HG03460 (cell line): ENCODE measurements at regions not wholly inside any gene's neighbourhood (a gene's known extent, or its start where the extent isn't known, plus 50 kb on each side); places are given as distances from the start of the nearest gene placed in this dataset.

Experiments used
- ATAC-seq: cut with Tn5 transposase; IDR thresholded peaks from one replicate; pipeline ENCODE4 v1.9.1; 2021; ENCODE audit not compliant: unreplicated experiment

DNA sequence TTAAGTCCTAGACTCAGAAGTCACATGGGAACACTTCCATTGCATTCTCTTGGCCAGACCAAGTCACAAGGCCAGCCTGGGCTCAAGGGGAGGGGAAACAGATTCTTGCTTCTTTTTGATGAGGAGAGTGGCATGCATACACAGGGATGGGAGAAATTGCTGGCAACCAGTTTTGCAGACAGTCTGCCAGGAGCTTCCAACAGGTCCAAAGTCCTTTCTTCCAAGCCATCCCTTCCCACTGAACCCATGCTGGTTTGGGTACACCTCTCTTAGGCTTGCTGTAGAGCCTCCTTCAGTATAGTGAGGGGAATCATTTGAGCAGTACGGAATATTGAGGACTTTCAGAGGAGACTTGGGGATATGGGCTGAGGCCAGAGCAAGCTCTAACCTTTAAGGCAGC lies 267.8 kb downstream of the BCOR start:
- ATAC-seq, result no peak

GRCh38 chrX:39830414-39830813 lies 267.3 kb downstream of the BCOR start:
- ATAC-seq, result no peak

DNA sequence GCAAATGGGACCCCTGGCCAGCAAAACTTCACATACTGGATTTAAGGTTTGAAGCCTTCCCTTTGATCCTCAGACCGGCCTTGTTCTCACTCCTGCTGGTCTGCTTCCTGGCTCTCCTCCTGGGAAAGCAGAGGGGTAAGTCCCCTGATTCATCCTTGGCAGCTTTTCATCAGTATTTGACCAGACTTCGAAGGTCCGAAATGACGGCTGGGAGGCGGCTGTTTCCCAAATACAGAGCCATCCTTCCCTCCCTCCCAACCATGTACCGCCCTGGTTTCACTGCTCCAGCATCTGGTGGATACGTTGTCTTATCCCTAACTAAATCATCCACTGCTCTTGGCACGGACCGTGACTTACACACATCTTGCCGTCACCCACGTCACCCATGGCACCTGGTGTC lies 265.5 kb downstream of the BCOR start:
- no peak for ATAC-seq

- no peak for ATAC-seq
Measured at GRCh38 chrX:39834600-39834999, 263.2 kb downstream of the BCOR start.

GRCh38 chrX:39835241-39835640 lies 262.5 kb downstream of the BCOR start:
- no peak for ATAC-seq

- ATAC-seq, result no peak
Measured at GRCh38 chrX:39835776-39836175, 262.0 kb downstream of the BCOR start.

DNA sequence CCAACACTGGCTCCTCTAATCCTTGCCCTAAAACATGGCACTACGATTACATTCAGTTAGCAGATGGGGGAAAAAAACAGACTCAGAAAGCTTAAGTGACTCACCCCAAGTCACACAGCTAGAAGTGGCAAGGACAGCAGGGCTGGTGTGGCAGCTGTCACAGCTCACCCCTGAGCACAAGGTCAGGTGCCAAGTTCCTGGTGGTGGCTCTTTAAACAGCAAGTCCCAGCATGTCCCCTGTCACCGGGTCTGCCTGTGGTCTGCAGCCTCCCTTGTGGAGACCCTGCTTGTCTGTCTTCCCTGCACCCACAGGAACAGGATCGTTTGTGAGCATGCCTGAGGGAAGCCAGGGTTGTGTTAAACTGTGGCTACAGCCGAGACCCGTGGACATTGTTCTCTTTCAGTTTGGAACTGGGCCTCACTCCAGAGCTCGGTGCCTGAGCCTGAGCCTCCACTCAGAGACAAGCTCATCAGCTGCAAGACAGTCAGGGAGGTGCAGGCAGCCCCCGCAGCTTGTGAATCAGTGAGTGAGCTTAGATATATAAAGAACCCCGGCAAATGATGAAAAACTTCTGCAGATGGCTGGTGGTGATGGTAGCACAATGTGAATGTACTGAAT lies 260.8 kb downstream of the BCOR start:
- no peak for ATAC-seq

DNA sequence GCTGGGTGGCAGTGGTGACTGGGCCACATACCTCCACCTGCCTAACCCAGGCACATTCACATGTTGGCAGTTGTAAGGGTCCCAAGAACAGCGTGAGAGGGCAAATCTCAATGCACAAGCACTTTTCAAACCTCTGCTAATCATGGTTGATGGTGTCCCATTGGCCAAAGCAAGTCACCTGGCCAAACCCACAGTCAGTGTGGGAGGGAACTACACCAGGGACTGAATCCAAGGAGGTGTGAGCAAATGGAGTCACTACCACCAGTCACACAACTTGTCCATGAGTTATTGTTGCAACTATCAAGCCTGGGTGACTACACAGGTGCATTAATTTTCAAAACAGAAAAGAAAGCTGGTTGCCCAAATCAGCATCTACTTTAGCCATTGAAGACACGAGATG lies 260.1 kb downstream of the BCOR start:
- ATAC-seq, result no peak

- no peak for ATAC-seq
Measured at GRCh38 chrX:39839371-39839770, 258.4 kb downstream of the BCOR start.

GRCh38 chrX:39840133-39840532 lies 257.6 kb downstream of the BCOR start:
- no peak for ATAC-seq

- ATAC-seq, result no peak
Measured at GRCh38 chrX:39840581-39841093, 257.1 kb downstream of the BCOR start.

- no peak for ATAC-seq
Measured at GRCh38 chrX:39841604-39842003, 256.2 kb downstream of the BCOR start.

- no peak for ATAC-seq
Measured at GRCh38 chrX:39842281-39842973, 255.3 kb downstream of the BCOR start.

DNA sequence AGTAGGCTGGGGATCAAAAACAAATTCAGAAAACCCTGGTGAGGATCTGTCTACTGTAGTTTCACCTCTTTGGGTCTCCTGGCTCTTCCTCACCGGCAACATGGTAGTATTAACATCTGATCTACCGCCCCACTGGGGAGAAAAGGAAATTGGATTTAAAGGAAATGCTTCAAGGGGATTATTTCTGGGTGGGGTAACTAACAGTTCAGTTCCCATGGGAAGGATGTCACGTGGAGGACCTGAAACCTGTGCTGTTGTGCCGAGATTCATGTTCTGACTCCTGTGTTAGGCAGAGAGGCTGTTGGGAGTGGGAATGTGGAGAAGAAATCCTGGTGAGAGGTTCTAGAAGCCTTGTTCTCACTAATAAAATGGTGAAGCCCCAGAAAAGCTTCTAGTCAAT lies 254.4 kb downstream of the BCOR start:
- no peak for ATAC-seq

- ATAC-seq, result no peak
Measured at GRCh38 chrX:39845233-39845632, 252.5 kb downstream of the BCOR start.

DNA sequence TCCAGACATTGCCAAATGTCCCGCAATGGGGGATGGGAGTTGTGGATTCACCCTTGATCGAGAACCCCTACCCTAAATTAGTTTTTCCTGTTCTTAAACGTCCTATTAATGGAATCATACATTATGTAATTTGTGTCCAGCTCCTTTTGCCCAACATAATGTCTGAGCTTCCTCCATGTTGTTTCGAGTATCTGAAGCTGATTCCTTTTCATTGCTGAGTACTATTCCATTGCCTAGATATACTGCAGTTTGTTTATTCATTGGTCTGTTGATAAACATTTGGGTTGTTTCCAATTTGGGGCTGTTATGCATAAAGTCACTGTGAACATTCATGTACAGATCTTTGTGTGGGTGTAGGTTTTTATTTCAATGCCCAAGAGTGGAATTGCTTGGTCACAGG lies 251.3 kb downstream of the BCOR start:
- ATAC-seq, result no peak

DNA sequence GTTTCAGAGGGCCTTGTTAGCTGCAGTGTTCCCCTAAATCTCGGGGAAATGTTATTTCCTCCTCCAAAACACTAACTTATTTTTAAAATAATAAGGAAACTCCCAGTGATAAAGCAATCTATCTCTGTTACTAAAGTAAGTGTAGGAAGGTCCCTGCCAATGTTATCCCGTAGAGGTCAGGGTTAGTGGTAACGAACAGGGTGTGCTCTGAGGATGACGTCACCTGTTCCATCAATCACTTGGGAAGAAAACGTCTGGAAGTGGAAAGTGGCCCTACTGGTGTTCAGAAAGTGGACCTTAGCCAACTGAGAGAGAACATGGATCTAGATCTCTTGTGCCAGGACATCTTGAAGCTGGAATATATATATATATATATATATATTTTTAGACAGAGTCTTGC lies 249.5 kb downstream of the BCOR start:
- ATAC-seq, result no peak

- no peak for ATAC-seq
Measured at GRCh38 chrX:39848900-39849299, 248.9 kb downstream of the BCOR start.

DNA sequence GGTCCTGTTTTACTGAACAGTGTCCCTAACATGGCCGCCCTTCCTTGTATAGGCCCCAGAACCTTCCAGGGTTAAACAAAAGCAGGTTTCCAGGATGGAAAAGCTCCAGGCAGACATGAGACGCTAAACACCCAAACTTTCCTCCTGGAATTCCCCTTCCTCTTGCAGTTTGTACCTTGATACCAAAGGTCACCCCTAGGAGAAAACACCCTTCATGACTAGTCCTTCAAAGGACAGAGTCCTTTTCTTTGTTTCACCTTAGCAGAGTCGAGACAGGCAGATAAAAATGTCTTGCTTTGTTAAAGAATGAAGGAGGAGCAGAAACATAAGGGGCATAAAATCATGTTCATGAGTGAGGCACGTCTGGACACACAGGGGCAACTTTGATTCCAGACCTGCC lies 247.5 kb downstream of the BCOR start:
- ATAC-seq, result no peak

GRCh38 chrX:39850630-39851152 lies 247.1 kb downstream of the BCOR start:
- no peak for ATAC-seq

DNA sequence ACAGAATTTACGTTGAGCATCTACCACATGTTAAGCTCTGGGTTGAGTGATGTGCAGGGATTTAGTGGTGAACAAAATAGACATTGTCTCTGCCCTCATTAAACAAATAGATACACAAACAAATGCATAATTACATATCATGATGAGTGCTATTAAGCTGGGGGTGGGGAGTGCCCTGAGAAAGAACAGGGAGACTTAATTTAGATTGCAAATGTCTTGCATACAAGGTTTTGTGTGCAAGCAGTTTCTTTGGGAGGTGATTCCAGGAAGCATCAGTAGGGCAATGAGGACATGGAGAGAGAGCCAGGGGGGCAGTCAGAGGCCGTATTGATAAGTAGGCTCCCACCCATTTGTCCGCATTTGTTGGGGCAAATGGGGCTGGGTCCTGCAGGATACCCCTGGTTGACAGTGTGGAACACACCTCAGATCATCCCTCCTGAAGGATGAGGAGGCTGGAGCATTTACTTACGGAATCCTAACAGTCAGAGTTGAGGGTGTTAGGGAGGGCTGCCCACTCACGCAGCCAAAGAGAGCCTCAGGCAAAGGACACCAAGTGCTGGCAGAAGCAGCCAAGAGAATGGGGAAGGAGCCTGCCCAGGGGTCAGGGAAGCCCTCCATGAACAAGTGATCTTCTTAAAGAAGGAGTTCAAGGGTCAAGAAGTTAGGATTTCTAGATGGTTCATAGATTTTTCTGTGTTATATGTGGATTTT lies 245.9 kb downstream of the BCOR start:
- ATAC-seq, result no peak

DNA sequence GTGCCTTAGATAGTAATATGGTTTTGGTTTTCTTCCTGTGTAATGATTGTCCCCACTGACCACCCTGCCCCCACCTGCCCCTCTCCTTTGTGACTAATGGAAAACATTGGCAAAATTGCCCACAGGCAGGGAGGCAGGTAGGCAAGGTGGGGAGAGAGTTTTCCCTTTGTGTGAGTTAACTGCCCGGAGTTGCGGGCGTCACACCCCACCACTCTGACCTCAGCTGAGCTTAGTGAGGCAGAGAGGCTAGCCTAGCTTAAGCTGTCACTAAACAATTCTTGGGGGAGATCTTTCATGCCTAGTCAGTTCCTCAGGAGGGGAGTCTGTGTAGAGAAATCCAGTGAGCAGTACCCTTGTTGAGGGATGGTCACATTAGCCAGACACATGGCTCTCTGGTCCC lies 245.3 kb downstream of the BCOR start:
- no peak for ATAC-seq
